GM18861 (cell line): ENCODE measurements at regions not wholly inside any gene's neighbourhood (a gene's known extent, or its start where the extent isn't known, plus 50 kb on each side); places are given as distances from the start of the nearest gene placed in this dataset.

ENCODE experiments used
- ATAC-seq: cut with Tn5 transposase; IDR thresholded peaks from one replicate; pipeline ENCODE4 v1.9.1; 2021; ENCODE audit not compliant: unreplicated experiment

- ATAC-seq, result no peak
Measured at GRCh38 chr4:31585503-31585902, 865.3 kb downstream of the PCDH7 start.

- no peak for ATAC-seq
Measured at GRCh38 chr4:31592293-31592692, 872.1 kb downstream of the PCDH7 start.

GRCh38 chr4:31595496-31595895 is 875.3 kb downstream of the PCDH7 start:
- ATAC-seq, result no peak

GRCh38 chr4:31598639-31599038 is 878.5 kb downstream of the PCDH7 start:
- no peak for ATAC-seq

GRCh38 chr4:31601793-31602192 is 881.6 kb downstream of the PCDH7 start:
- no peak for ATAC-seq

GRCh38 chr4:31613946-31614623 is 893.9 kb downstream of the PCDH7 start:
- no peak for ATAC-seq

- ATAC-seq, result no peak
Measured at GRCh38 chr4:31617667-31618066, 897.5 kb downstream of the PCDH7 start.

- no peak for ATAC-seq
Measured at GRCh38 chr4:31620476-31620875, 900.3 kb downstream of the PCDH7 start.

GRCh38 chr4:31645236-31645635 is 925.1 kb downstream of the PCDH7 start:
- ATAC-seq, result no peak

- no peak for ATAC-seq
Measured at GRCh38 chr4:31647786-31648185, 927.6 kb downstream of the PCDH7 start.

- no peak for ATAC-seq
Measured at GRCh38 chr4:31649878-31650277, 929.7 kb downstream of the PCDH7 start.

GRCh38 chr4:31651541-31651940 is 931.4 kb downstream of the PCDH7 start:
- ATAC-seq, result no peak

- no peak for ATAC-seq
Measured at GRCh38 chr4:31655328-31655727, 935.2 kb downstream of the PCDH7 start.

- no peak for ATAC-seq
Measured at GRCh38 chr4:31657859-31658570, 937.8 kb downstream of the PCDH7 start.

GRCh38 chr4:31660916-31661315 is 940.7 kb downstream of the PCDH7 start:
- no peak for ATAC-seq

- no peak for ATAC-seq
Measured at GRCh38 chr4:31662951-31663350, 942.8 kb downstream of the PCDH7 start.

- no peak for ATAC-seq
Measured at GRCh38 chr4:31667686-31668085, 947.5 kb downstream of the PCDH7 start.

- ATAC-seq, result no peak
Measured at GRCh38 chr4:31674313-31674947, 954.3 kb downstream of the PCDH7 start.

GRCh38 chr4:31678356-31678755 is 958.2 kb downstream of the PCDH7 start:
- no peak for ATAC-seq

- no peak for ATAC-seq
Measured at GRCh38 chr4:31682796-31683195, 962.6 kb downstream of the PCDH7 start.

GRCh38 chr4:31687717-31688342 is 967.7 kb downstream of the PCDH7 start:
- ATAC-seq, result no peak
